HL-60 (cell line): ENCODE measurements at regions not wholly inside any gene's neighbourhood (a gene's known extent, or its start where the extent isn't known, plus 50 kb on each side); places are given as distances from the start of the nearest gene placed in this dataset.

ENCODE experiments used
- GABPA ChIP-seq: IDR thresholded peaks from 2 replicates; pipeline ENCODE4 v1.6.1; 2012; ENCODE audit warnings: low read depth
- POLR2AphosphoS5 ChIP-seq: IDR thresholded peaks from 2 replicates; pipeline ENCODE4 v1.6.1; 2012; ENCODE audit warnings: low read depth
- TF ChIP-seq, protein P1 (sequence below): IDR thresholded peaks from one replicate; pipeline ENCODE4 v1.5.1; 2011; ENCODE audit warnings: low read length, control low read depth, inconsistent platforms; ENCODE audit not compliant: insufficient read depth
- TF ChIP-seq, protein P2 (sequence below): IDR thresholded peaks from 2 replicates; pipeline ENCODE4 v1.6.1; 2012; ENCODE audit warnings: low read depth; ENCODE audit not compliant: insufficient replicate concordance

DNA sequence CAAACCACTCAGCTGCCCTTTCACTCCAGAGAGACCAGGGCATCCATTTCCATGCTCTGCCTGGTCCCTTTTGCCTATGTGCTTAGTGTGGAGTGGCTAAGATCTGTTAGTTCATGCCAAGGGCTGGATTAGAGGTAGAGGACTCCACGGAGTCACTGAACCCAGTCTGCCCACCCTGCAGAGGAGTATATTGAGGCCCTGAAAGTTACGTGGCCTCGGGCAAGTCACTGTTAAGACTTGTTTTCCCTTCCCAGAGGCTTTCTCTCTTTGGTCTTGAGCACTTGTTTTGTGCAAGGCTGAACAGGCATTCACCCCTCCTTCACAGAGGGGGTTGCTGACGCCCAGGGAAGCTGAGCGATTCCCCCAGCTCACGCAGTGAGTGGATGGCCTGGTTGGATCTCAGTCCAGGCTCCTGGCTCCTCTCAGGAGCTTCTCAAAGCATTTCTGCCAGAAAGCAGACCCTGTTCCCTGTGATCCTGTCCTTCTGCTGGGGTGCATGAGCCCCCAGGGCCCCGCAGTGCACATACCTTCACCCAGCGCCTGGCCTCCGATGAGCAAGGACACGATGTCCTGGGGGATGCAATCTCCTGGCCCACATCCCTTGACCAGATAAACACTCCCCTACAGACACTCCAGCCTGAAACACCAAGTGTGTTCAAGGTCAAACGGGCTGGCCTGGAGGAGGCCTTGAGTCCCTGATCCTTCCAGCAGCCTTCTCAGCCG is 153.4 kb upstream of the GSE1 start:
- TF ChIP-seq, protein P1, sequence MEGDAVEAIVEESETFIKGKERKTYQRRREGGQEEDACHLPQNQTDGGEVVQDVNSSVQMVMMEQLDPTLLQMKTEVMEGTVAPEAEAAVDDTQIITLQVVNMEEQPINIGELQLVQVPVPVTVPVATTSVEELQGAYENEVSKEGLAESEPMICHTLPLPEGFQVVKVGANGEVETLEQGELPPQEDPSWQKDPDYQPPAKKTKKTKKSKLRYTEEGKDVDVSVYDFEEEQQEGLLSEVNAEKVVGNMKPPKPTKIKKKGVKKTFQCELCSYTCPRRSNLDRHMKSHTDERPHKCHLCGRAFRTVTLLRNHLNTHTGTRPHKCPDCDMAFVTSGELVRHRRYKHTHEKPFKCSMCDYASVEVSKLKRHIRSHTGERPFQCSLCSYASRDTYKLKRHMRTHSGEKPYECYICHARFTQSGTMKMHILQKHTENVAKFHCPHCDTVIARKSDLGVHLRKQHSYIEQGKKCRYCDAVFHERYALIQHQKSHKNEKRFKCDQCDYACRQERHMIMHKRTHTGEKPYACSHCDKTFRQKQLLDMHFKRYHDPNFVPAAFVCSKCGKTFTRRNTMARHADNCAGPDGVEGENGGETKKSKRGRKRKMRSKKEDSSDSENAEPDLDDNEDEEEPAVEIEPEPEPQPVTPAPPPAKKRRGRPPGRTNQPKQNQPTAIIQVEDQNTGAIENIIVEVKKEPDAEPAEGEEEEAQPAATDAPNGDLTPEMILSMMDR, result no peak
- TF ChIP-seq GABPA (no peak), POLR2AphosphoS5 (no peak)
- TF ChIP-seq, protein P2, sequence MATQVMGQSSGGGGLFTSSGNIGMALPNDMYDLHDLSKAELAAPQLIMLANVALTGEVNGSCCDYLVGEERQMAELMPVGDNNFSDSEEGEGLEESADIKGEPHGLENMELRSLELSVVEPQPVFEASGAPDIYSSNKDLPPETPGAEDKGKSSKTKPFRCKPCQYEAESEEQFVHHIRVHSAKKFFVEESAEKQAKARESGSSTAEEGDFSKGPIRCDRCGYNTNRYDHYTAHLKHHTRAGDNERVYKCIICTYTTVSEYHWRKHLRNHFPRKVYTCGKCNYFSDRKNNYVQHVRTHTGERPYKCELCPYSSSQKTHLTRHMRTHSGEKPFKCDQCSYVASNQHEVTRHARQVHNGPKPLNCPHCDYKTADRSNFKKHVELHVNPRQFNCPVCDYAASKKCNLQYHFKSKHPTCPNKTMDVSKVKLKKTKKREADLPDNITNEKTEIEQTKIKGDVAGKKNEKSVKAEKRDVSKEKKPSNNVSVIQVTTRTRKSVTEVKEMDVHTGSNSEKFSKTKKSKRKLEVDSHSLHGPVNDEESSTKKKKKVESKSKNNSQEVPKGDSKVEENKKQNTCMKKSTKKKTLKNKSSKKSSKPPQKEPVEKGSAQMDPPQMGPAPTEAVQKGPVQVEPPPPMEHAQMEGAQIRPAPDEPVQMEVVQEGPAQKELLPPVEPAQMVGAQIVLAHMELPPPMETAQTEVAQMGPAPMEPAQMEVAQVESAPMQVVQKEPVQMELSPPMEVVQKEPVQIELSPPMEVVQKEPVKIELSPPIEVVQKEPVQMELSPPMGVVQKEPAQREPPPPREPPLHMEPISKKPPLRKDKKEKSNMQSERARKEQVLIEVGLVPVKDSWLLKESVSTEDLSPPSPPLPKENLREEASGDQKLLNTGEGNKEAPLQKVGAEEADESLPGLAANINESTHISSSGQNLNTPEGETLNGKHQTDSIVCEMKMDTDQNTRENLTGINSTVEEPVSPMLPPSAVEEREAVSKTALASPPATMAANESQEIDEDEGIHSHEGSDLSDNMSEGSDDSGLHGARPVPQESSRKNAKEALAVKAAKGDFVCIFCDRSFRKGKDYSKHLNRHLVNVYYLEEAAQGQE, result no peak
